NCI-H146 (cell line): ENCODE measurements at regions not wholly inside any gene's neighbourhood (a gene's known extent, or its start where the extent isn't known, plus 50 kb on each side); places are given as distances from the start of the nearest gene placed in this dataset.
"Not testable (repeated sequence)": the region's sequence is repeated elsewhere in the genome, so short reads cannot be mapped to it uniquely, and the experiment has no call there.

Source experiments
- DNase-seq: peaks from one replicate; lab custom pipeline; 2025; lab: John Stamatoyannopoulos, UW

DNA sequence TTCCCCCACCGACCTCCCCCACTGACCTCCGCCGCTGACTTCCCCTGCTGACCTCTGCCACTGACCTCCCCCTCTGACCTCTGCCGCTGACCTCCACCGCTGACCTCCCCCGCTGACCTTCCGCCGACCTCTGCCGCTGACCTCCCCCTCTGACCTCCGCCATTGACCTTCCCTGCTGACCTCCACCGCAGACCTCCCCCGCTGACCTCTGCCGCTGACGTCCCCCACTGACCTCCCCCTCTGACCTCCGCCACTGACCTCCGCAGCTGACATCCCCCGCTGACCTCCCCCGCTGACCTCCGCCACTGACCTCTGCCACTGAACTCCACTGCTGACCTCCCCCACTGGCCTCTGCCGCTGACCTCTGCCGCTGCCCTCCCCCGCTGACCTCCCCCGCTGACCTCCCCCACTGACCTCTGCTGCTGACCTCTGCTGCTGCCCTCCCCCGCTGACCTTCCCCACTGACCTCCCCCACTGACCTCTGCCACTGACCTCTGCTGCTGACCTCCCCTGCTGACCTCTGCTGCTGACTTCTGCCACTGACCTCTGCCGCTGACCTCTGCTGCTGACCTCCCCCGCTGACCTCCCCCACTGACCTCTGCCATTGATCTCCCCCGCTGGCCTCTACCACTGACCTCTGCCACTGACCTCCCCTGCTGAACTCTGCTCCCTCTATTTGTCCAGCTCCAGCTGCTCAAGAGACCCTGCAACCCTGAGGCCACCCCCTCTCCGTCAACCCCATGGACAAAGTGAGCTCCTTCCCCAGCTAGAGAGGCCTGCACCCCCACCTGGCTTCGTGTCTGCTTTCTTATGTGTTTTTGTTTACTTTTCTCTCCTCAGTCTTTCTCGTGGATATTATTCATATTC lies 91.4 kb upstream of the AFDN start:
- no peak for DNase-seq

DNA sequence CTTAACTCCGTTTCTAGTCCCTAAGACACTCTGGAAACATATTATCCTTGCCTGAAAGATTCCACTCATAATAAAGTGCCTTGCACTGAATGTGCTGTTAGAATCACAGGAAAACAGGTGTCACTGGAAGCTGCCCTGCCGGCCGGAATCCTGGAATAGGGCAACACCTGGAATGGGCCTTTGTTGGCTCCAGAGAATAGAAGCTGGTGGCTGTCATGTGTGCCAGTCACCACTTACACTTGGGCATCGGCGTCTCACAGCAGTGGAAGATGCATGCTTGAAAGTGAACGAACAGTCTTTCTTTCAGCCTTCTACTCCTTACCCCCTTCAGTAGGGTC lies 90.8 kb upstream of the AFDN start:
- DNase-seq: no peak

DNA sequence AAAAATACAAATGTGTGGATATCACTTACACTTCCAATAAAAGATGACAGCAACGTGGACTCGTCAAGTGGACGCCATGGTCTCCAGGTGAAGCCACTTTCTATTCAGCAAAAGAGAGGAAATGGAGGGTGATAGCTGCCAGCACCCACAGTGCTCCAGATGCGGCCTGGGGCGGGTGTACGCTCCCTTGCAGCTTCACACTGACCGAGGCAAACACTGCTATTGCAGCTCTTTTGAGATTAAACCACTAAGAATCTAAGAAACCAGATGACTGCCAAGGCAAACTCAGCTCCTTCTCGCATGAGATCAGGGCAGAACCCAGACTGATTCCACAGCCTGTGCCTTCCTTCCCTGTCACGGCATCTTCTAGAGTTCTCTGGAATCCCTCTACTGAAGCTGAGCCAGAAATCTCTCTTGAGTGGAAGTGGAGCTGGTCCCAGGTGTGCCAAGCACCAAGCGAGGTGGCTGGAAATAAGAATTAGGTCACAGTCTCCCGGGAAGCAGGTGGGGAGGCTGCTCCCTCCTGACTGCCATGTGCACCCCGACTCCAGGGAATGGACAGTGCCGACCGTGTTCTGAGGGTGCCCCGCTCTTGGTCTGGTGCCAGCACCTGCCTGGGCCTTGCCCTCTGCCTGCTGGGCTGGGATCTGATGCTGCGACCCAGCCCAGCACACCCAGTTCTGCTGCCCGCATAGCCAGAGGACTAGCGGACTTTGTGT lies 90.1 kb upstream of the AFDN start:
- DNase-seq: no peak

DNA sequence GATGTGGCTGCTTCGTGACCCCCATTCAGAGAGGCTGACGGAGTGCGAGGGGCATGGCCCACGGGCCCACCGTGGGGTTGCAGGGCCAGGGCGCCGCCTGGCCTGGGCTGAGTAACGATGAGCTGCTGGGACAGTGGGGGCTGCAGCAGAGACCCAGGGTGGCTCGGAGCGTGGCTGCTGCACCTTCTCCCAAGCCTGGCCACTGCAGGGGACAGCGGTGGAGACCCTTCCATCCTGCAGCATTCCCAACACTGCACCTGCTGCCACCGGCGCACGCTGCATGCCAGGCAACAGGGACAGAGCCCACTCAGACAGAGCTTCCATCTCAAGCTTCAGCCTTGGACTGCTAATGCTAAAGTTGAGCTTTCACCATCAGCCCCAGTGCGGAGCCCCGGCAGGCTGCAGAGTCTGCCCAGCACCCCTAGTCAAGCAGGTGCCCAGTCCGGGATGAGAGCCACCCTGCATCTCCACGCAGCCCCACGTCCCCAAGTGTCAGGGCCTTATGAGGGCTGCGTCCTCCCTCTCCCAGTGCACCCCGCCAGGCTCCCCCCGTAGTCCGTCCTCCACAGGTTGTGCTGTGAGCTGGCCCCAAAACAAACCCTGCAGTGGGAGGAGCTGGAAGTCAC lies 89.4 kb upstream of the AFDN start:
- DNase-seq: no peak

DNA sequence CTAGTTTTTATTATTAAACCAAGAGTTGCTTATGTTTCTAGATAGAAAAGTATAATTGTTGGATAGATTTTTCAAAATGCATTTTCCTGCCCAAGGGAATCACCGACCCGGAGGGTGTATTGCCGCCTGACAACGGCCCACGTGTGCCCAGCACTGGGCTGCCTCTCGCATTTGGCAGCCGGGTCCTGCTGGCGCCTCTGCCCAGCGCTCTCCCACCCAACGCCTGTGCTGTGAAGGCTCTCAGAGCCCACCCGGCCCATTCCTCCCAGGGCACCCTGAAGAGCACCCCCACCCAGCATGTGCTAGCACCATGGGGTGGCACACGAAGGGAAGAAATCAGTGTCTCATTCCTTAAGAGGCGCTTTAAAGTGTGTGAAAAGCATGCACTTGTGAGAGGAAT lies 88.3 kb upstream of the AFDN start:
- DNase-seq: no peak

DNA sequence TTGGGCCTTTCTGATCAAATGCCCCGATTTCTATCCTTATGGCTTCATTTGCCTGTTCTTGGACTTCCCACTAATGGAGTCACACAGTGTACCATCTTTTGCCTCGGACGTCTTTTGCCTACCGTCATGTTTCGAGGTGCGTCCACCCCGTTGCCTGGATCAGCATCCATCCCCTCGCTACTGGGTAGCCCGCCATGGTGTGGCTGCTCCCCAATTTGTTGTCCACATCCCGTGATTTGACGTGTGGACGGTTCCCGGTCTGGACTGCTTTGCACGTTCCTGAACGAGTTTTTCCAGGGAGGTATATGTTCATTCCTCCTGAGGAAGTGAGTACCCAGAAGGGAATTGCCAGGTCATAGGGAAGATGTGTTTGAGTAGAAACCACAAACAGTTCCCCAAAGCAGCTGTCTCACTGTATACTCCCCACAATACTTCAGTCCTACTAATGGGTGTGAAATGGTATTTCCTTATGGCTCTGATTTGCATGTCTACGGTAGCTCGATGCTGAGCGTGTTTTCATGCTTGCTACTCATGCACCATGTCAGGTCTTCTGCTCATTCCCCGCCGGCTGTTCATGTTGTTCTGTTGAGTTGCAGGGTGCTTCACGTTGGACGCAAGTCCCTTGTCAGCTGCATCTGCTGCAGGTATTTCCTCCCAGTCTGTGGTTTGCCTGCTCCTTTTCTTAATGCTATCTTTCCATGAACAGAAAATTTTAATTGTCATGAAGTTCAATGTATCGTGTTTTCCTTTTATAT lies 86.8 kb upstream of the AFDN start:
- DNase-seq: no peak

DNA sequence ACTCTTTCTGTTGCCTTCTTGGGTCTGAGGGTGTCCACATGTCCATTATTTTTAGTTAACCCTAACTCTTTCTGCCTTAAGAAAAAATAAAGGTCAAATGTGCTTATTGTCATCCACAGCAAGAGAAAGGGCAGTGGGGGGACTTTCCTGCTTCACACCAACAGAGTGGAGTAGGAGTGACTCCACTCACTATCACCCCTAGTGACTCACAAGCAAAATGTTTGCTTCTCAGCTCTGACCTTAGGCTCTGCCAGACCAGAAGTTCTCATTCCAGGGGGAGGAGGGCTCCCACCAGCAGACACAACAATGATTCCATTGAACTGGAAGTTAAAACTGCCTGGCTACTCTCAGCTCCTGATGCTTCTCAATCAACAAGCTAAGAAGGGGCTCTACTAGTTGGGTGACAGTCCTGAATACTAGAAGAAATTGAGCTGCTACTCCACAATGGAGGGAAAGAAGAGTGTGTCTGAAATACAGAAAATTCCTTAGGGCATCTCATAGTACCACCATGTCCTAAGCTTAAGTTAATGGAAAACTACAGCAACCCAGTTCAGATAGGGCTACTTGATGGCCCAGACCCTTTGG lies 83.9 kb upstream of the AFDN start:
- no peak for DNase-seq

DNA sequence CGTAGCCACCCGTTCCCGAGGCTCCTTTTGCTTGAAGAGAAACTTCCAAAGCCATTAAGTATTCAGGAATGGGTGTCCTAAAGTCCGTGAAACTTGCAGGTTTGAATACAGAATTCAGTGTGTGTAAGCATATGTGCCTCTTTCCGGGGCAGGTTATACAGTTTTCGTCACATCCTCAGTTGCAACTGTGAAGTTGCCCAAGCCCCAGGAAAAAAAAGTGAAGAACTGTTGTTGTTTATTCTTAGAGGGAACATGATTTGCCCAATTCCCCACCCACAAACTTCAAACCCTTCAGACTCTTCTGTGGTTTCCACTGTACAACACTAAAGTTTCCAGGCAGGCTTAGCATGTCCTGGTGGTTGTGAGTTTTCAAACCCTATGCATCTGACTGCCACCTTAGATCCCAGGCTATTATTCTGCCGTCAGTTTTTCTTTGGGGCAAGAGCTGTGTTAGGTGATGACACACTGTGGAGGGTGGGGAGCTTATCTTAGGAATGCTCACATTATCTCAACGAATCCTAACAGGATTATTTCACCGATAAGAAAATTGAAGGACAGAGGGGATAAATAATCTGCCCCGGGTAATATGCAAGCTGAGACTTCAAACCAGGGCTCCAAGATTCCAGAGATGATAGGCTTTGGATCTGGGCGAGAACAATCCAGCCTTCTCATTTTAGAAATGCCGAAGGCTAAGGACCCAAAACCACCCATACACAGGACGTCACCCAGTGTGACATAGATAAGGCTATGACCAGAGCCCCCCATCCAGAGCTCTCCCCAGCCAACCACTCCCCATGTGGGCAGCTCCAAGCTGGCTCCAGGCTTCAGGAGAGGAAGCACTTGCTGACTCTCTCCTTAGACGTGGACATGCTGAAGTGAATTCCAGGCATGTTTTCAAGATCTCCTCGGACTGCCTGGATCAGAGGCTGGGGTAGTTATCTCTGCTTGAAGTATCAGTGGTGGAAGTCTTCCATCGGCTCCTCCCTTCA lies 81.7 kb upstream of the AFDN start:
- no peak for DNase-seq

DNA sequence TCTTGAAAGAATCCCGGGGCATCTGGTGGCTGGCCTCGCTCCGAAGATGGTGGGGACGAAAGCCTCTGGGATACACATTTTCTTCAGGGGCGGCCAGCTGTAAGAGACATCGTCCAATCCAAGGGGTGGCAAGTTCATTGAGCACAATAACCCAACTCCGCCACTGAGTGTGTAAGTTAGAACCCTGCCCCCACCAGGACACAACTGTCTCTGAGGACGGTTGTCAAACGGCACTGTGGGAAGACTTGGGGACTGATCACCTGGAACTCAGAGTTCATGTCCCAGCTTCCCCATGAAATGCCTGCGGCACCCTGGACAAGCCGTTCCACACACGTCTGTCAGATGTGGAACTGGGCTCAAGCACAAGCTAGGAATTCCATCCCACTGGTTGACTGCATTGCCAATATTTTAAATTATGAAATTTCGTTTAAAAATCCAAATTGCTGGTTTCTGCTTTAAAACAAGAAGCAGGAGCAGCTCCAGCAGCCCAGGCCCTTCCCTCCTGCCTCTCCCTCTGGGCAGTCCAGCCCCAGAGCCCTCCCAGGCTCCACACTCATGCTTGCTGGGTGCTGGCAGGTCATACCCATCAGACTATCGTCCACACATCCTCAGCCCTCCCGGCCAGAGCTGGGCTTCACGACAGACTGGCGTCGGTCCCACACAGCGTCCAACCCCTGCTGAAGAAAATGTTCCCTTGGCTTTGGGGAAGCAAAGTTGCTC lies 80.9 kb upstream of the AFDN start:
- no peak for DNase-seq

DNA sequence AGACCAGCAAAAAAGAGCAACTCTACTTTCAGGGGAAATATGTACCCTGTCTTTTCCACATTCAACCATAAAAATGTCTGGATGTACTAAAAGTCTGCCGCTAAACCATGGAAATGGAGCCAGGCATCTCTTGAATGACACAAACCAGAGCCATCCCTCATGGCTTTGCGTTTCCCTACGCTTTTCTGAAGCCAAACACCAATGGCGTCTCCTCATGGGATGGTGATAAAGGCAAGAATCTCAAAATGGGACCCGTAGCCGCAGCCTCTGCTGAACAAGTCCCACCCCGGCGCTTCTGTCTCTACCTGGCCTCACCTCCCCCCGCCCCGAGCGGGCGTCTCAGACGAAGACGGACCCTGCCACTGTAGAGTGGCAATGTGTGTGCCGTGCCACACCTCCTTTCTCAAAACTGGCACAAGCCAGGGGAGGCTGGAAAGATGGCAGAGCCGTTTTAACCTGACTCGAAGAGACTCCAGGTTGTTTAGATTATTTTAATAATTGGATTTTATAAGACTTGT lies 80.3 kb upstream of the AFDN start:
- no peak for DNase-seq

DNA sequence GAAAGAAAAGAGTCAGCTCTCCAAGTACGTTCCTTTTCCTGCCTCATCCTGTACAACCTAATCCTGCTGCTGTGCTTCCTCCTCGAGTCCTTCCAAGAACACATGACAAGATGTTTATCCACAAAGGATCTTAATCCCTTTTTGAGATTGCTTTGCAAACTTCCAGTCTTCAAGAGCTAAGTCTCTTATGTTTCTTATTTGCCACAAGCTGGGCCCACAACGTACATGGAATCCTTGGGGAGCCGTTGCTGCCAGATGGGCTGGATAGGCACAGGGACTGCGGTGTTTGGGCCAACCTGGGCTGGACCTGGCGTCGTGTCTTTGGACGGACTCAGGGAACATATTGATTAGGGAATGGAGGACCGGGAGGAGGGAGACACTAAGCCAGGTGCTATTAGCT lies 79.7 kb upstream of the AFDN start:
- DNase-seq: no peak

DNA sequence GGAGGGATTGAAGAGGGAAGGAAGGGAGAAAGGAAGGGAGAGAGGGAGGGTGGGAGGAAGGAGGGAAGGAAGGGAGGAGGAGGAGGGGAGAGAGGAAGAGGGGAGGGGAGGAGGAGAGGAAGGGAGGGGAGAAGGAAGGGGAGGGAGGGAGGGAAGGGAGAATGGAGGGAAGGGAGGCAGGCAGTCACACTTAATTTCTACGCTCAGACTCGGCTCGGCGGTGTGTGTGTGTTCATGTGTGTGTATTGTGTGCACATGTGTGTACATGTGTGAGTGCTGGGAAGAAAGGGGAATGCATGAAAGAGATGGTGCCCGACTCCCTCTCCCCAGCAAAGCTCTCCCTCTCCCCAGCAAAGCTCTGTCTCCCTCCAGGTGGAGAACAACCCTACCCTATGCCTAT lies 79.1 kb upstream of the AFDN start:
- no peak for DNase-seq

DNA sequence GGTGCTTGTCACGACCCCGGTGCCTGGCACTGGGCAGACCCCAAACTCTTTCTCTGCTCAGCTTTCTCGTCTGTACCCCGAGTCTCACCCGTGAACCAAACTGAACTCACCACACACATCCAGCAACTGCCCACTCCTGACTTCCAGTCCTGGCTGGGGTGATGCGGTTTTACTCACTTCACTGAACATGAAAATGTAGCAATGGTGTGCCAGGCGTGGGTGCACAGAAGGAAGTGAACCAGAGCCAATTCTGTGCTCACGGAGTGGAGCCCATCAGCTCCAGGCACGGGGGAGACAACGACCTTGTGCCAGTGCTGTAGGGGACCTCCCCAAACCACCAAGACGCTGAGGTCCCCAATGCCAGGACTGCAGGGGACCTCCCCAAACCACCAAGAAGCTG lies 78.7 kb upstream of the AFDN start:
- DNase-seq: no peak

DNA sequence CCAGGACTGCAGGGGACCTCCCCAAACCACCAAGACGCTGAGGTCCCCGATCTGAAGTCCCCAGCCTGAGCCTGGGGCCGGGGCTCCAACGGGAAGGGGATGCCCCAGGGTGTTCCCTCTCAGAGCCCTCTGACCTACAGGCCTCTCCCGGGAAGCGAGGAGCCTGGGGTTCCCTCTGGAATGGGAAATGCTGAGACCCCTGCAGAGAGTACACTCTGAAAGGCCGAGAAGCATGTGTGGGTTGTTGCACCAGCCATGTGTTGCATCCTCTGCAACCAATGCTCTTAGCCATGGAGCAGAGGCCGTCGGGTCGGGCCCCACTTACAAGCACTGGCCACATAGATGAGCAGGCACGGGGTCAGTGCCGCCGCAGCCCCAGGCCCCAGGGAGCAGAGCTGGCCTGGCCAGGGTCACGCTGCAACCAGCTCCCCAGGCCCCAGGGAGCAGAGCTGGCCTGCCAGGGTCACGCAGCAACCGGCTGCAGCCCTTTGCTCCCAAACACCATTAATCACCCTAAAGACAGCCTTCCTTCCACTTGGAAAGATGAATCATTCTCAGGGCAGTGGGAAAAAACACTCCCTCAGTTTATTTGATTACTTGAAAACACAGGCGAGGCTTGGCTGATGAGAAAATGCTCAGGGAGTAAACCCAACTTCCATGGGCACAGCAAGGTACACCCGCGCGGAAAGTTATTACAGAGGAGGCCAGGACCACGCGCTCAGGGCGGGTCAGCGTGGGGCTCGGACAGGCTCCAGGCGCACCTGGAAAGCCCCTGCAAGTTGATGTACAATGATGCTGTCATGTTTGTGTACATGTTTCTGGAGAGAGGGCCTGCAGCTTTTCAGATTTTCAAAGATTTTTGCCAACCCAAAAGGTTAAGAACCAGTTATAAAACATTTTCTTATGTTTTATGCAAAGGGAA lies 78.0 kb upstream of the AFDN start:
- DNase-seq: no peak

DNA sequence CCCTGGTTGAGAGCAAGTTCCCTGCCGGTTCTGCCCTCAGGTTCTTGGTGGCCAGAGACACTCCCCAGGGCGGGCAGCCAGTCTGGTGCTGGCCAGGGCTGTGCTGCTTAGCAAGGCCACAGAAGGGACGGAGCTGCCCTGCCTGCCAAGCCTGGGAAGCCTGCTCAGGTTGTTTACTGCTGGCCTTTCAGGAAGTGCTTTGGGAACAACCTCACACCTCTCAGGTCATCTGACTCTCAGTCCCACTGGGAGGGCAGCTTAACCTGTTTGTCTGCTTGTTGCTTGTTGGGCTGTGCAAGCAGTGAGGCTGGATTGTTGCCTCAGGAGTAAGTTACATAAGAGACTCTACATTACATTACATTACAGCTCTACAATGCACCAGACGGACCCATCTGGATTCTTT lies 75.8 kb upstream of the AFDN start:
- no peak for DNase-seq

DNA sequence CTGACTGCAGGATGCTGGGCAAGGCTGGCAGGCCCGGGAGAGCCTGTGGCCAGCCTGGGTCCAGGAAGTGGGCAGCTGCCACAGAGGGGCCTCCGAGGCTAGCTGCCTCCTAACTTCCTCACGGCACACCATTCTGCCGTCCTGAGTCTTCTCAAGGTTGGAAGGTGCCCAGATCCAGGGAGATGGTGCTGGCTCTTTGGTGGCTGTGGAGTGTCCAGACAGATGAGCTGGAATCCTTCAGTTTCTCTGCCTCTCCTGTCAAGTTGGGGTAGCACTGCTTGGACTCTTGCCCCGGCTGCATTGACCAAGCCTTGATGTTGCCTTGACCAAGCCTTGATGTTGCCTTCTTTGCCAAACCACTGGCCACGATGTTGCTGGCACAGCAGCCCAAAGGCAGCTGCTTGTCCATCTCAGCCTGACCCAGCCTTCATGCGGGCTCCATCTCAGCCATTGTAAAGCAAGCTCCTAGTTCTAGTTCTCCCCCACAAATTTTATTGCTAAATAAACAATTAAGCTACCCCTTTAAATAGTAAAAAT lies 75.1 kb upstream of the AFDN start:
- DNase-seq: no peak

DNA sequence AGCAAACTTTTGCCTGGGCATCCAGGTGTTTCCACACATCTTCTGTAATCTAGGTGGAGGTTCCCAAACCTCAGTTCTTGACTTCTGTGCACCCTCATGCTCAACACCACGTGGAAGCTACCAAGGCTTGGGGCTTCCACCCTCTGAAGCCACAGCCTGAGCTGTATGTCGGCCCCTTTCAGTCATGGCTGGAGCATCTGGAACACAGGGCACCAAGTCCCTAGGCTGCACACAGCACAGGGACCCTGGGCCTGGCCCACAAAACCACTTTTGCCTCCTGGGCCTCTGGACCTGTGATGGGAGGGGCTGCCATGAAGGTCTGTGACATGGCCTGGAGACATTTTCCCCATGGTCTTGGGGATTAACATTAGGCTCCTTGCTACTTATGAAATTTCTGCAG lies 73.4 kb upstream of the AFDN start:
- not testable (repeated sequence) for DNase-seq

DNA sequence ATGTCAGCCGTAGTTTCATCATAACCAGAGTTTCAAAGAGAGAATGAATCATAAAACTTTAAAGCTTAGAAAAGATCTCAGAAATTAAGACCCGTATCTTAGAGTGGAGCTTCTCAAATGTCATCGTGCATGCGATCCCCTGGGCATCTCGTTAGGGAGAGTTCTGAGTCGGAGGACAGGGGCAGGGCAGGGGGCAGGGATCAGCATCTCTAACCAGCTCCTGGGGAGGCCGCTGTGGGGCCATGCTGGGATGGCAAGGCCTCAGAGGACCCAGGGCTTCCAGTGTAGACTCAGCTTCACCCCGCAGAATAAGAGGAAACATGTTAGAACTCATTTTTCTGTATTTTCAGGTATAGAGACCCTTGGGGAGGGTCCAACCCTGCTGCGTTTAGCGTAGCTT lies 72.0 kb upstream of the AFDN start:
- DNase-seq: no peak

DNA sequence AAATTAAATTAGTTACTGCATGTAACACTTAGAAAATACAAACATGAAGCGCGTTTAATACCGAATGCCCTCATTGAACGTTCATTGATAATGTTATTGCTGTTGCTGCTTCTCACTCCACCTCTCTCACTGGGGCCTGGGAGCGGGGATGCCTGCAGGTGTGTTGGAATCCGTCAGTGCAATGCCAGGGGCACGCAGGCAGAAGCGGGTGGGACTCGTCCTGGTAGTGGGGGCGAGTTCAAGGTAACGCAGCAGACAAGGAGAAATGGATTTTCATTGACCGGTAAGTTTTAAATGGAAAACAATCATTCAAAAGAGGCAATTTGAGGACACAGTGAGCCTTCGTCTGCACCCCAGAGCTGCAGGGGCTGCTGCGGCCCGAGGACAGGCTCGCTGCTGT lies 71.2 kb upstream of the AFDN start:
- no peak for DNase-seq
